ENCODE measurements at regions not wholly inside any gene's neighbourhood (a gene's known extent, or its start where the extent isn't known, plus 50 kb on each side); places are given as distances from the start of the nearest gene placed in this dataset.

GRCh38 chr4:181281451-181281850 is 961.8 kb upstream of the TENM3 start:
- no peak for DNase-seq

- DNase-seq = no peak
Observed at GRCh38 chr4:181289198-181289597, 954.0 kb upstream of the TENM3 start.

GRCh38 chr4:181291615-181292014 is 951.6 kb upstream of the TENM3 start:
- no peak for DNase-seq

- no peak for DNase-seq
Observed at GRCh38 chr4:181293014-181293413, 950.2 kb upstream of the TENM3 start.

GRCh38 chr4:181293541-181293940 is 949.7 kb upstream of the TENM3 start:
- no peak for DNase-seq

- no peak for DNase-seq
Observed at GRCh38 chr4:181294421-181294820, 948.8 kb upstream of the TENM3 start.

GRCh38 chr4:181301735-181302710 is 941.2 kb upstream of the TENM3 start:
- peak; percentile 31 for DNase-seq

GRCh38 chr4:181307824-181308223 is 935.4 kb upstream of the TENM3 start:
- no peak for DNase-seq

GRCh38 chr4:181308476-181309312 is 934.5 kb upstream of the TENM3 start:
- DNase-seq = no peak

- no peak for DNase-seq
Observed at GRCh38 chr4:181312066-181312465, 931.1 kb upstream of the TENM3 start.

- no peak for DNase-seq
Observed at GRCh38 chr4:181319629-181320028, 923.6 kb upstream of the TENM3 start.

- no peak for DNase-seq
Observed at GRCh38 chr4:181323061-181323460, 920.1 kb upstream of the TENM3 start.

GRCh38 chr4:181330654-181331201 is 912.5 kb upstream of the TENM3 start:
- no peak for DNase-seq

- no peak for DNase-seq
Observed at GRCh38 chr4:181331214-181331613, 912.0 kb upstream of the TENM3 start.

GRCh38 chr4:181345931-181346330 is 897.3 kb upstream of the TENM3 start:
- DNase-seq = no peak

GRCh38 chr4:181350615-181351415 is 892.4 kb upstream of the TENM3 start:
- no peak for DNase-seq

- no peak for DNase-seq
Observed at GRCh38 chr4:181364504-181364903, 878.7 kb upstream of the TENM3 start.

- no peak for DNase-seq
Observed at GRCh38 chr4:181365671-181366070, 877.5 kb upstream of the TENM3 start.

- DNase-seq = no peak
Observed at GRCh38 chr4:181372014-181372413, 871.2 kb upstream of the TENM3 start.

- no peak for DNase-seq
Observed at GRCh38 chr4:181376058-181376457, 867.1 kb upstream of the TENM3 start.

GRCh38 chr4:181388061-181388460 is 855.1 kb upstream of the TENM3 start:
- DNase-seq = no peak

- DNase-seq = no peak
Observed at GRCh38 chr4:181416966-181417365, 826.2 kb upstream of the TENM3 start.

- no peak for DNase-seq
Observed at GRCh38 chr4:181418496-181418895, 824.7 kb upstream of the TENM3 start.
